GM18951 (cell line): ENCODE measurements at regions not wholly inside any gene's neighbourhood (a gene's known extent, or its start where the extent isn't known, plus 50 kb on each side); places are given as distances from the start of the nearest gene placed in this dataset.

Experiments used
- POLR2A ChIP-seq: IDR thresholded peaks from 4 replicates; pipeline ENCODE4 v1.6.1; 2011; ENCODE audit warnings: mild to moderate bottlenecking; ENCODE audit not compliant: insufficient read length, insufficient read depth; ENCODE audit errors: extremely low read depth
- in situ Hi-C: fragments of 300-500 bp; cut with MboI; formaldehyde crosslinking; loops from one replicate; pipeline ENCODE4 v1.12.0; 2022; ENCODE audit warnings: low sequenced_read_pairs, mixed read lengths, inconsistent platforms; ENCODE audit not compliant: unreplicated experiment

DNA sequence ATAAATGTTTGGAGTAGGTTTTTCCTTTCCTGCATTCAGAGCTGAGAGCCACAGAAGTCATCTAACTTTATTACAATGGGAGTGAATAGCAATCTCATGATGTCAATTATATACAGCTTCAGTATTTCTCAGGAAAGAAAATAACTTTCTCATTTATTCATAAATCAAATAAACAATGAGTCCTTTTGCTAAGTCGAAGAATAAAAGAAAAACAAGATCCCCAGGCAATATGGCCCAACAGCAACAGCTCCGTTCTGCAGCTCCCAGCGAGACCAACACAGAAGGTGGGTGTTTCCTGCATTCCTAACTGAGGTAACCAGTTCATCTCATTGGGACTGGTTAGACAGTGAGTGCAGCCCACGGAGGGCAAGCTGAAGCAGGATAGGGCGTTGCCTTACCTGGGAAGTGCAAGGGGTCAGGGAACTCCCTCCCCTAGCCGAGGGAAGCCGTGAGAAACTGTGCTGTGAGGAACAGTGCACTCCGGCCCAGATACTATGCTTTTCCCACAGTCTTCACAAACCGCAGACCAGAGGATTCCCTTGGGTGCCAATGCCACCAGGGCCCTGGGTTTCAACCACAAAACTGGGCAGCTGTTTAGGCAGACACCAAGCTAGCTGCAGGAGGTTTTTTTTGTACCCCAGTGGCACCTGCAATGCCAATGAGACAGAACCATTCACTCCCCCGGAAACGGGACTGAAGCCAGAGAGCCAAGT, 128.2 kb downstream of the SLITRK1 start:
- TF ChIP-seq POLR2A, result no peak
- in situ Hi-C loops, result no loop called here

DNA sequence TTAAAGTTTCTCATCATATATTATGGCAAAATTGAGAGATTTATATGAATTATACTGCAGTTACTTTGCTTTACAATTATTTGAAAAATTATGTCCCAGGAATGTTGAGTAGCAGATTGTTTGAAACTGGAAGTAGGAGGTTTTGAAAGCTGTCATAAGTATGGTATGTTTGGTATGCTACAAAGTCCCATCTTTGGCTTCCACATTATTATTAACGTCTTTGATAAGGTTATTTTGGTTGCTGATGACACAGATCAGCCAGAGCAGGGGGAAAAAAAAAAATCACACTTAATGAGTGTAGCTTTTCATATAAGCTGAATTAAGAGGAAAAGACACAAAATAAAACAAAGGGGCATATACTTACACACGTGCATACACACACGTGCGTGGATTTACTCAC, 130.1 kb downstream of the SLITRK1 start:
- no peak for TF ChIP-seq POLR2A
- in situ Hi-C loops, result no loop called here

DNA sequence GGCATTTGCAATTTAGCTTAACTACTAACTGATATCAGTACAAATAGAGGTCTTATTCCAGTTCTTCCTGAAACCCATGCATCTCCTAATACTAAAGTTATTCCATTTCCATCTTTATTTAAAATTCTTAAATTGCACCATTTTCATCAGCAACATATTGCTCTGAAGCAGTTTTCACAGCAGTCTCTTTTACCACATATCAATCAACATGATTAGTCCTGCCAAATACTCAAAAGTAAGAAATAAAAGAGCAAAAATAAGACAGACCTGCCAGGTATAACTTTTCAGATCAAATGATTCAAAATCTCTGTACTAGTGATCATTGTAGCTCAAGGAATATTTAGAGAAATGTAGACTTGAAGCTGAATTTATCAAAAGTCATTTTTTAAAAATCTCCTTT, 141.7 kb downstream of the SLITRK1 start:
- no peak for TF ChIP-seq POLR2A
- in situ Hi-C loops, result no loop called here

DNA sequence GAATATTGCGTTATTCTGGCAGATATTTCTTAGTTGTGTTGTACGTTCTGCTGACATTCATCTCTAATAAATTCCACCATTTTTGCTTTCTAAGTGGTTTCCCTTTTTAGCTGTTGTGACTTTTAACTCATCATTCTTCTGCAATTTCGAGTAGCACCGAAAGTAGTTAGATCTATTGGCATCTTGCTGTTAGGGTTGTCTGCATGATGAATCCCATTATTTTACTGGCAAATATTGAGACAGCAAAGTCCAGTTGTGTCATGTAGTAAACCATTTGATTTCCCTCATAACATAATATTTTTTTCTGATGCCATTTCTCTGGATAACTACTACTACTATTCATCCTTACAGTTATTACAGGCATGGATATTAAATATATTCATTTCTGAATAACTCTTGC, 143.9 kb downstream of the SLITRK1 start:
- TF ChIP-seq POLR2A, result no peak
- in situ Hi-C loops, result no loop called here

DNA sequence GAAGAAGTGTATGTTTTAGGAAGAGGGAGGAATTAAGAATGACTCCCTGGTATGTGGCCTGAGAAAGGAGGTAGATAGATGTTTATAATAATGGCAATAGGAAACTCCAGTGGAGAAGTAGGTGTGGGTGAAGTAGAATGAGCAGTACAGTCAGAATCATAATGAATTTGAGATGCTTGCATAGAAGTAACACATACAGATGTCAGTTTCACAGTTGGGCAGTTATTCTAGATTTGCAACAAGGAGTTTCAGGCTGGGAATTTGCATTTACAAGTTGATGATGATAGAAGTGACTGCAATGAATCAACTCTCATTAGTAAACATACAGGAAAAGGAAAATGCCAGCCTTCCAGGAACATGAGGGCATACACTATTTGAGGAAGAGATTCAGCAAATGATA, 149.0 kb downstream of the SLITRK1 start:
- in situ Hi-C loops, result no loop called here
- no peak for TF ChIP-seq POLR2A

DNA sequence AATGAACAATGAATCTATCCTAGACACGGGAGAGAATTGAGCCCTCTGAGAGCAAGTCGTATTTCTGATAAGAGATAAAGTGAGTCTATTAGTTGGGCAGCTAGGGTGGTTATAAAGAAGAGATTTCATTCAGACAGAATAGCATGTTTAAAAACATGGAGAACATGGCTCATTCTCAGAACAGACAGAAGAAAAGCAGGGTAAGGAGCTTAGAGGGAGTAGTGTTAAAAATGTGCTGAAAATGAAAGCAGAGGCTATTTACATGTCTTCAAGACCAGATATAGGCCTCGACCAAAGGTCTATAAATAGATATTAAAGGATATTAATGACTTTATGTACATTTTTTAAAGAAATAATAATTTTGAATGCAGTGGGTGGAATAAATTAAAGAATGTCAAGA, 149.5 kb downstream of the SLITRK1 start:
- in situ Hi-C loops, result no loop called here
- TF ChIP-seq POLR2A, result no peak

DNA sequence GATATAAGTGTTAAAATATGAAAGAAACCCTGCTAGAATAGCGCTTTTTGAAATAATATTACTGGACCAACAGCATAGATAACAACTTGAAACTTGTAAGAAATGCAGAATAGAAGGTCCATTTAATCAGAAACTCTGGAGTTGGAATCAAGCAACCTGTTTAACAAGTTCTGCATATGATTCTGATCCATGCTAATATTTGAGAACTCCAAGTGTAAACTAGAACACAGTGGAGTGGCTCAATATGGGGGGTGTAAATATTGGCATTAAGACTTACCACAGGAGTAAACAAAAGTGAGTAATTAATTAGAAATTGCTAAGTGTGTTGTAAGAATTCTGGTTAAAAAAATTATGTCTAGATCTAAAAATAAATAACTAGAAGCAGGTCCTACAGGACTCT, 151.2 kb downstream of the SLITRK1 start:
- in situ Hi-C loops, result no loop called here

DNA sequence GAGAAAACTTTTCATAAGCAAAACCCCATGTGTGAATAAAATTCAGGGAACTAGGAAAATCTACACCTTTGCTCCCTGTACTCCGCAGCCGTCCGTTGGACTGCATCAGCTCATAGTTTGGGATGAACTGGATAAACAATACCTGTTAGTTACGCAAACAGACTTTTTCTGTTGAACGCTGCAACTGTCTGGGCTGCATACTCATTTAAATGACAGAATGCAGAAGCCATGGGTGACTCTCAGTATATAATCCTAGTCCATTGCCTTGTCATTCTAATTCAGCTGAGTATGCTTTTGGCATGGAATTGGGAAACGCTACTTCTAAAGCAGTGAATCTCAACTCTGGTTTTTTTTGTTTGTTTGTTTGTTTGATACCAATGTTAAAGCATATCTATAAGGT, 151.6 kb downstream of the SLITRK1 start:
- TF ChIP-seq POLR2A, result no peak
- in situ Hi-C loops, result no loop called here

More for the DNA sequence above, 151.2 kb downstream of the SLITRK1 start:
- TF ChIP-seq POLR2A, result no peak

DNA sequence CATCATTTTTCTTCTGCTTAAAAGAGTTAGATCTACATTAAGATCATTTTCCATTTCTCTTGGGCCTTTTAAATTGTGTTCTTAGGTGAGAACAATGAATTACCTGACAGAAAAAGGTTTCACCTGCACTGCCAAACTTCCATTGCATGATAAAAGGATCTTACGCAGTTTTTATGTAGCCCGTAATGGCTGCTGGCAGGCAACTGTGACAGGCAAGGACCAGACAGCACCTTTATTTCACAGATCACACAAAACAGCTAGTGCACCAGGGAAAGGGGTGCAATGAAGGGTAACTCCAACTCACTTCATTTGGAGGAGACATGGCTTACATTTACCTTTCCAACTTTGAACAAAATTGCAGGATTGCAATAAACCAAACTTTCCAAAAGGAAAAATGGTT, 159.8 kb downstream of the SLITRK1 start:
- in situ Hi-C loops, result no loop called here

DNA sequence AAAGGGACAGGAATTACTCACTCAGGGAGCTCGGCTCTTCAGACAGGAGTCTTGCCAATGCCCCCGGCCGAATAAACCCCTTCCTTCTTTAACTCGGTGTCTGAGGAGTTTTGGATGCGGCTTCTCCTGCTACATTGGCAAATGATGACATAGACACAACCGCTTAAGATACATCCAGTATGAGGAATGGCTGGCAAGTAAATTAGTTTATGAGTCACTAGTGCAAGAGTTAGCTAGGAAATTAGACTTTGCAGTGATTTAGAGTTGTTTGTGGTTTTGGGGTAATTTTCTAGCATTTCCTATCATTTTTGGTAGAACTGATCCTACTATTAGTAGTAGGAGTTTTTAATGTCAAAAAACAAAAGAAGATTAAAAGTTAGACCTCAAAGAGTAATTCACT, 166.2 kb downstream of the SLITRK1 start:
- in situ Hi-C loops, result no loop called here
- TF ChIP-seq POLR2A, result no peak

More for the DNA sequence above, 159.8 kb downstream of the SLITRK1 start:
- no peak for TF ChIP-seq POLR2A

DNA sequence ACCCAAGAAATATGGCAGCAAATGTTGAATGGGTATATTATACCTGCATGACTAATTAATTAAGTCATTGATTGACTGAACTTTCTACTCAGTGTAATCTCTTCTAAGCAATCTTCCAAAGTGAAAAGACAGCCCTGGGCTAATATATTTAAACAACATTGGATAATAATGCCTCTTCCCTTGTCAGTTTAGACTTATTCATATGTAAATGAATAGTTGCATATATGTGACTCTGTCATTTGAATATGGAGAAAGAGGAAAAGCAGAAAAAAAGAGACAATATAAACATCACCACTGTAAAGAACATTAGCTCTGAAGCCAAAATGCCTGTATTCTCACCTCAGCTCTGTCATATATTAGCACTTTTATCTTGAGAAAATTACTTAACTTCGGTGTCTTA, 168.0 kb downstream of the SLITRK1 start:
- no peak for TF ChIP-seq POLR2A
- in situ Hi-C loops, result no loop called here

DNA sequence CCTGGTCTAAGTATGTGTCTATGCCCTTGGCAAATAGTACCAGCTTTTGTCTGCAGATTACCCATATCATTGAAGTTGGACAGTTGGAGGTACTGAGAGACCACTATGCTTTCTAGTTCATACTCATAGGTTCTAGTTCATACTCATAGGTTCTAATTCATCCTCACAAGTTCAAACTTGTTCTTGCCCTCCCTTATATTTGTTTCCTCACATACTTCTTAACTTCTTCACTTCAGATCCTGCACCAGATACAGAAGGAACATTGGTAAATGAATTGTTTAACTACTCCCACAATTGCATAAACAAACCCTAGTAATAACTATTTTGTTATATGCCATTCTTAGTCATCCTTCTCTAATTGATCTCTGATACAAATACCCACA, 172.2 kb downstream of the SLITRK1 start:
- in situ Hi-C loops, result no loop called here
- no peak for TF ChIP-seq POLR2A

DNA sequence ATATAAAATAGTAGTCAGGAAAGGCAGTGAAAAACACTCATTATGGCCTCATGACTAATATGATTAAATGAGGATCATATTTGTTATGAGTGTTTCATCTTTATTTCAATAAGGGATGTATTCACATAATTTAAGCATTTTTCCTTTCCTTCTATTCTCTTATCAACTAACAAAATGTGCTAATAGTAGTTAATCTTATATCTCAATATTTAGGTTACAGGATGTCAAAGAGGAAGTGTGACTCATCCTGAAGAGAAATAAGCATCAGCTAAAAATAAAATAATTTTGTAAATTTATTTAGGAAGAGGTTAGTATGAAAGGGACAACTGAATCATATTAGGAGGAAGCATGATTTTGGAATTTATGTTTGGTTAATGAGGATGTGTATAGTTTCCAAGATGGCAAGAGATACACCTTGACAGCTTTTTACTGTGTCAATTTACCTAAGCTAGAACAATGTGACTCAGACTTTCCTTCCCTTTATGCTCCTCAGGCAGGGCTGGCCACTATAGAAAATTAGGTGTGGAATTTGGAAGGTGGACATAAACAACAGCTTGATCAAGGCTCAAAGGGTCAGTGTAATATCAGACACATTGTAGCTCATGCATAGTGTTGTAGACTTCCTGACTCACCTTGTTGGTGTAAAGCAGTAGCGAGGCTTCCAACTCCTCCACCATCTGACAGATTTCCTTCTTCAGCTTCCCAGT, 172.7 kb downstream of the SLITRK1 start:
- TF ChIP-seq POLR2A, result no peak
- in situ Hi-C loops, result no loop called here

DNA sequence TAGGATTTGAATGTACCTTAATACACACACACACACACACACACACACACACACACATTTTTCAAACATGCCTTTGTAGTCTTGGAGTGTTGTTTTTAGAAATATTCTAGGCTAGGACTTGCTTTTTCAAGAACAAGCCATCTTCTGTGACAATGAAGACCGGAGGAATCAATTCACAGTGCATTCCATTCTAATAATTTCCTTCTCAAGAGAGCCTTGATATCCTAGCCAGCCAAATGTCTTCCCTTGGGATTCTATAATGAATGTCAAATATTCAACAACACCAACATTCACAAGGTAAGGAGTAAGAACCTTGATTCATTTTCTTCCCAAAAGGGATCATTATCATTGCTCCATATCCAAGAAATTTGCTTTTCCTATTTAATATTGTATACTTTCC, 180.3 kb downstream of the SLITRK1 start:
- in situ Hi-C loops, result no loop called here

More for the DNA sequence above, 180.3 kb downstream of the SLITRK1 start:
- no peak for TF ChIP-seq POLR2A
